Loucy (cell line): ENCODE measurements at regions not wholly inside any gene's neighbourhood (a gene's known extent, or its start where the extent isn't known, plus 50 kb on each side); places are given as distances from the start of the nearest gene placed in this dataset.

Experiments used
- EZH2phosphoT487 ChIP-seq: fragments of 200-600 bp; IDR thresholded peaks from 2 replicates; pipeline ENCODE4 v1.6.1; 2018; ENCODE audit warnings: antibody characterized with exemption, mild to moderate bottlenecking, moderate library complexity, borderline replicate concordance
- TF ChIP-seq, protein P1 (sequence below): fragments of 200-600 bp; sonication (generic); conservative IDR thresholded peaks from 2 replicates; pipeline ENCODE4 v1.5.1; 2014; ENCODE audit warnings: mild to moderate bottlenecking, antibody characterized with exemption, low read length

DNA sequence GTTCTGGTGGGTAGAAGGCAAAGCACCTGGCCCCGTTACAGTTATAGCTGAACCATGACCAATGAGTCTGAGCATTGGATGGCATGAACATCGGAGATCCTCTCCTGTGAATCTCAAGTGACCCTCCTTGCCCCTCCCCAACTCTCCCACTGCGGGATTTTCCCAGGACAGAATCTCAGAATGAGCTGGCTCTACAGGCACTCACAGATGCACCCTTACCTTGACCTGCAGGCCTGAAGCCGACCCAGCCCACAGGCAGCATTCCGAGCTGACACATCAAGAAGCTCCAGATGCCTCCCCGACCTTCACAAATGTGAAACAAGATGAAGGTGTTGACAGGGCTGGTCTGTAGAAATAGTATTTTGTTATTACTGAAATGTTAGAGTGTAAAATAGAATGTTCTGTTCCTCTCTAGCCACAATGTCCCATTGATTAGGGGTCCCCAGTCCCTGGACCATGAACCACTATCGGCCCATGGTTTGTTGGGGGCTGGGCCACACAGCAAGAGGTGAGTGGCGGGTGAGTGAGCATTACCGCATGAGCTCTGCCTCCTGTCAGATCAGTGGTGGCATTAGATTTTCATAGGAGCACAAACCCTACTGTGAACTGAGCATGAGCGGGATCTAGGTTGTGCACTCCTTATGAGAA lies 263.4 kb downstream of the AUH start:
- no peak for TF ChIP-seq EZH2phosphoT487
- TF ChIP-seq, protein P1, sequence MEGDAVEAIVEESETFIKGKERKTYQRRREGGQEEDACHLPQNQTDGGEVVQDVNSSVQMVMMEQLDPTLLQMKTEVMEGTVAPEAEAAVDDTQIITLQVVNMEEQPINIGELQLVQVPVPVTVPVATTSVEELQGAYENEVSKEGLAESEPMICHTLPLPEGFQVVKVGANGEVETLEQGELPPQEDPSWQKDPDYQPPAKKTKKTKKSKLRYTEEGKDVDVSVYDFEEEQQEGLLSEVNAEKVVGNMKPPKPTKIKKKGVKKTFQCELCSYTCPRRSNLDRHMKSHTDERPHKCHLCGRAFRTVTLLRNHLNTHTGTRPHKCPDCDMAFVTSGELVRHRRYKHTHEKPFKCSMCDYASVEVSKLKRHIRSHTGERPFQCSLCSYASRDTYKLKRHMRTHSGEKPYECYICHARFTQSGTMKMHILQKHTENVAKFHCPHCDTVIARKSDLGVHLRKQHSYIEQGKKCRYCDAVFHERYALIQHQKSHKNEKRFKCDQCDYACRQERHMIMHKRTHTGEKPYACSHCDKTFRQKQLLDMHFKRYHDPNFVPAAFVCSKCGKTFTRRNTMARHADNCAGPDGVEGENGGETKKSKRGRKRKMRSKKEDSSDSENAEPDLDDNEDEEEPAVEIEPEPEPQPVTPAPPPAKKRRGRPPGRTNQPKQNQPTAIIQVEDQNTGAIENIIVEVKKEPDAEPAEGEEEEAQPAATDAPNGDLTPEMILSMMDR = no peak
